ENCODE measurements at regions not wholly inside any gene's neighbourhood (a gene's known extent, or its start where the extent isn't known, plus 50 kb on each side); places are given as distances from the start of the nearest gene placed in this dataset.

DNA sequence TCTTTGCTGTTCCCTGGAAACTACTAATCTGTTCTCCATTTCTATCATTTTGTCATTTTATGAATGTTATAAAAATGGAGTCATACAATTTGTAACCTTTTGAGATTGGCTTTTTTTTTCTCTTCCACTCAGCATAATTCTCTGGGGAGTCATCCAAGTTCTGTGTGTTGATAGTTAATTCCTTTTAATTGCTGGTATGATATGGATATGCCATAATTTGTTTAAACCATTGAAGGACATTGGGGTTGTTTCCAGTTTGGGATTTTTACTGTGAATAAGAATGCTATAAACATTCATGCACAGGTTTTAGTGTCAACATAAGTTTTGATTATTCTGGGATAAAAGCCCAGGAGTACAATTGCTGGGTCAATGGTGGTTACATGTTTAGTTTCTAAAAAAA is 279.4 kb downstream of the WNT5A start:
- TF ChIP-seq, protein P1, sequence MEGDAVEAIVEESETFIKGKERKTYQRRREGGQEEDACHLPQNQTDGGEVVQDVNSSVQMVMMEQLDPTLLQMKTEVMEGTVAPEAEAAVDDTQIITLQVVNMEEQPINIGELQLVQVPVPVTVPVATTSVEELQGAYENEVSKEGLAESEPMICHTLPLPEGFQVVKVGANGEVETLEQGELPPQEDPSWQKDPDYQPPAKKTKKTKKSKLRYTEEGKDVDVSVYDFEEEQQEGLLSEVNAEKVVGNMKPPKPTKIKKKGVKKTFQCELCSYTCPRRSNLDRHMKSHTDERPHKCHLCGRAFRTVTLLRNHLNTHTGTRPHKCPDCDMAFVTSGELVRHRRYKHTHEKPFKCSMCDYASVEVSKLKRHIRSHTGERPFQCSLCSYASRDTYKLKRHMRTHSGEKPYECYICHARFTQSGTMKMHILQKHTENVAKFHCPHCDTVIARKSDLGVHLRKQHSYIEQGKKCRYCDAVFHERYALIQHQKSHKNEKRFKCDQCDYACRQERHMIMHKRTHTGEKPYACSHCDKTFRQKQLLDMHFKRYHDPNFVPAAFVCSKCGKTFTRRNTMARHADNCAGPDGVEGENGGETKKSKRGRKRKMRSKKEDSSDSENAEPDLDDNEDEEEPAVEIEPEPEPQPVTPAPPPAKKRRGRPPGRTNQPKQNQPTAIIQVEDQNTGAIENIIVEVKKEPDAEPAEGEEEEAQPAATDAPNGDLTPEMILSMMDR (IDR thresholded peaks at IDR 0.05): no peak
- no peak for TF ChIP-seq POLR2A (IDR thresholded peaks at IDR 0.05)
- TF ChIP-seq EP300 (IDR thresholded peaks at IDR 0.05): no peak
